Ishikawa (cell line): ENCODE measurements at regions not wholly inside any gene's neighbourhood (a gene's known extent, or its start where the extent isn't known, plus 50 kb on each side); places are given as distances from the start of the nearest gene placed in this dataset.

Experiments used
- CEBPB ChIP-seq: IDR thresholded peaks from 2 replicates; pipeline ENCODE4 v1.6.1; 2012
- CREB1 ChIP-seq: IDR thresholded peaks from 2 replicates; pipeline ENCODE4 v1.6.1; 2012; ENCODE audit warnings: low read depth
- EGR1 ChIP-seq: IDR thresholded peaks from 2 replicates; pipeline ENCODE4 v1.6.1; 2012
- EP300 ChIP-seq: IDR thresholded peaks from 2 replicates; pipeline ENCODE4 v1.6.1; 2012; ENCODE audit warnings: borderline replicate concordance
- FOXM1 ChIP-seq: IDR thresholded peaks from 2 replicates; pipeline ENCODE4 v1.6.1; 2012; ENCODE audit warnings: low read depth, borderline replicate concordance
- NFIC ChIP-seq: IDR thresholded peaks from 2 replicates; pipeline ENCODE4 v1.6.1; 2012
- RAD21 ChIP-seq: IDR thresholded peaks from 2 replicates; pipeline ENCODE4 v1.6.1; 2012; ENCODE audit warnings: low read depth
- TAF1 ChIP-seq: IDR thresholded peaks from 2 replicates; pipeline ENCODE4 v1.6.1; 2012; ENCODE audit warnings: low read depth, mild to moderate bottlenecking
- TCF12 ChIP-seq: IDR thresholded peaks from 2 replicates; pipeline ENCODE4 v1.6.1; 2012; ENCODE audit warnings: low read depth
- TEAD4 ChIP-seq: IDR thresholded peaks from 2 replicates; pipeline ENCODE4 v1.6.1; 2012
- YY1 ChIP-seq: IDR thresholded peaks from 2 replicates; pipeline ENCODE4 v1.6.1; 2012; ENCODE audit warnings: low read depth
- ZBTB7A ChIP-seq: IDR thresholded peaks from 2 replicates; pipeline ENCODE4 v1.6.1; 2012; ENCODE audit warnings: low read depth
- TF ChIP-seq, protein P1 (sequence below): IDR thresholded peaks from 2 replicates; pipeline ENCODE4 v1.6.1; 2012; ENCODE audit warnings: low read depth, mild to moderate bottlenecking
- TF ChIP-seq, protein P2 (sequence below): IDR thresholded peaks from 2 replicates; pipeline ENCODE4 v1.6.1; 2012
- TF ChIP-seq, protein P3 (sequence below): IDR thresholded peaks from 2 replicates; pipeline ENCODE4 v1.6.1; 2012

DNA sequence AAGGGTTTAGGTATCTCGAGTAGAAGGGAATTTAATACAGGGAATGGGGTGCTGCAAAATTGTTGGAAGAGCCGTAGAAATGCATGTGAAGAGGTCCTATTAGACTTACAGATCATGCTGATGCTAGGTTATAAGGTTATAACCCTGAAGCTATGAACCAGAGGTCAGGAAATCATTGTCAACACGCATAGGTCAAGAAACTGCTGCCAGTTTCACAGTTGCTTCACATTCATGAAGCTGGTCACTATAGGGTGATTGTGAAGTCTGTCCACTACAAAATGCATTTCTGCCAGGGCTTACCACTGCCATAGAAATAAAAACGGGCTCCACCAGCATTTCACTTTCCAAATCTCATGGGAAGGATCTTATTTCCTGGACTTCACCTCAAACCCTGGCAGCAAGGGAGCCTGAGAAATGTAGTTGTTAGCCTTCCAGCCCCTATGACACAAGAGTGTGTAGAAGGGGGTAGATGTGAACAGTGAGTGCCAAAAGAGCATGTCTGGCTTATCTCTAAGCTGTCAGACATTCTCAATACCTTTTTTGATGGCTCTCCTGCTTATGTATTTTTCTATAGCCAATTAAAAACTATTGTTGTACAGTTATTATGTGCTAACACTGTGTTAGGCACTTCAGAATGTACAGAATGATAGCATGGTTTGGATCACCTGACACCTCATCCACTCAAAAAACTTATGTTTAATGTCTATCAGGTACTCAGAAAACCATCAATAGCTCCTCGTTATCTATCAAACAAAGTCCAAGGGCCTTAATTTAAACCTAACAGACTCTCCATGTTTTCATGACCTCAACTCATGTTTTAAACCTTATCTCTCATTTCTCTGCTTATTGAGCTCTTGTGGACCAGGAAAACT, 148.3 kb upstream of the TSC22D2 start:
- TF ChIP-seq, protein P1, sequence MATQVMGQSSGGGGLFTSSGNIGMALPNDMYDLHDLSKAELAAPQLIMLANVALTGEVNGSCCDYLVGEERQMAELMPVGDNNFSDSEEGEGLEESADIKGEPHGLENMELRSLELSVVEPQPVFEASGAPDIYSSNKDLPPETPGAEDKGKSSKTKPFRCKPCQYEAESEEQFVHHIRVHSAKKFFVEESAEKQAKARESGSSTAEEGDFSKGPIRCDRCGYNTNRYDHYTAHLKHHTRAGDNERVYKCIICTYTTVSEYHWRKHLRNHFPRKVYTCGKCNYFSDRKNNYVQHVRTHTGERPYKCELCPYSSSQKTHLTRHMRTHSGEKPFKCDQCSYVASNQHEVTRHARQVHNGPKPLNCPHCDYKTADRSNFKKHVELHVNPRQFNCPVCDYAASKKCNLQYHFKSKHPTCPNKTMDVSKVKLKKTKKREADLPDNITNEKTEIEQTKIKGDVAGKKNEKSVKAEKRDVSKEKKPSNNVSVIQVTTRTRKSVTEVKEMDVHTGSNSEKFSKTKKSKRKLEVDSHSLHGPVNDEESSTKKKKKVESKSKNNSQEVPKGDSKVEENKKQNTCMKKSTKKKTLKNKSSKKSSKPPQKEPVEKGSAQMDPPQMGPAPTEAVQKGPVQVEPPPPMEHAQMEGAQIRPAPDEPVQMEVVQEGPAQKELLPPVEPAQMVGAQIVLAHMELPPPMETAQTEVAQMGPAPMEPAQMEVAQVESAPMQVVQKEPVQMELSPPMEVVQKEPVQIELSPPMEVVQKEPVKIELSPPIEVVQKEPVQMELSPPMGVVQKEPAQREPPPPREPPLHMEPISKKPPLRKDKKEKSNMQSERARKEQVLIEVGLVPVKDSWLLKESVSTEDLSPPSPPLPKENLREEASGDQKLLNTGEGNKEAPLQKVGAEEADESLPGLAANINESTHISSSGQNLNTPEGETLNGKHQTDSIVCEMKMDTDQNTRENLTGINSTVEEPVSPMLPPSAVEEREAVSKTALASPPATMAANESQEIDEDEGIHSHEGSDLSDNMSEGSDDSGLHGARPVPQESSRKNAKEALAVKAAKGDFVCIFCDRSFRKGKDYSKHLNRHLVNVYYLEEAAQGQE, result no peak
- TF ChIP-seq EP300, result no peak
- no peak for TF ChIP-seq TCF12
- no peak for TF ChIP-seq NFIC
- TF ChIP-seq, protein P2, sequence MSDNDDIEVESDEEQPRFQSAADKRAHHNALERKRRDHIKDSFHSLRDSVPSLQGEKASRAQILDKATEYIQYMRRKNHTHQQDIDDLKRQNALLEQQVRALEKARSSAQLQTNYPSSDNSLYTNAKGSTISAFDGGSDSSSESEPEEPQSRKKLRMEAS, result no peak

GRCh38 chr3:150256782-150257181, 151.3 kb upstream of the TSC22D2 start:
- TF ChIP-seq, protein P3, sequence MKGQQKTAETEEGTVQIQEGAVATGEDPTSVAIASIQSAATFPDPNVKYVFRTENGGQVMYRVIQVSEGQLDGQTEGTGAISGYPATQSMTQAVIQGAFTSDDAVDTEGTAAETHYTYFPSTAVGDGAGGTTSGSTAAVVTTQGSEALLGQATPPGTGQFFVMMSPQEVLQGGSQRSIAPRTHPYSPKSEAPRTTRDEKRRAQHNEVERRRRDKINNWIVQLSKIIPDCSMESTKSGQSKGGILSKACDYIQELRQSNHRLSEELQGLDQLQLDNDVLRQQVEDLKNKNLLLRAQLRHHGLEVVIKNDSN, result no peak
- TF ChIP-seq EP300, result no peak
- TF ChIP-seq FOXM1, result no peak
- no peak for TF ChIP-seq NFIC
- TF ChIP-seq TCF12, result no peak
- TF ChIP-seq RAD21, result no peak
- TF ChIP-seq, protein P2, result no peak
- TF ChIP-seq EGR1, result no peak
- no peak for TF ChIP-seq YY1
- no peak for TF ChIP-seq TEAD4
- no peak for TF ChIP-seq TAF1
- TF ChIP-seq CEBPB, result no peak
- TF ChIP-seq ZBTB7A, result no peak
- TF ChIP-seq CREB1, result no peak
- TF ChIP-seq, protein P1, result no peak

DNA sequence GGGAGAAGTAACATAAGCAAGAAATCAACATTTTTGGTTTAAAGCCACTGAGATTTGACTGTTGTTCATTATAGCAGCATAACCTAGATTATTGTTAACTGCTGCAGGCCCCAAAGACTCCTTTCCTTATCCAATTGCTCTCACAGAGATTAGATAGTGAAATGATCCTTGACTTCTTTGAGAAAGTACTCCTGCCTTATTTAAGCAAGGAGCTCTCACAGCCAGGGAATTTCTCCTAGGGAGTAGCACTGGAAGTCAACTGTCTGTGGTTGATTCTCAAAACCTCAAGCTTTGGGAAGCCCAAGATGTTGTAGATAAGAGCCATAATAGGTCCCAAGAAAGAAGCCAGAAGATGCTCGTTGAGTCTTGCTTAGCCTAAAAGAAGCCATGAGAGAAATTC, 151.8 kb upstream of the TSC22D2 start:
- no peak for TF ChIP-seq NFIC
- TF ChIP-seq ZBTB7A, result no peak
- TF ChIP-seq TAF1, result no peak
- TF ChIP-seq TEAD4, result no peak
- no peak for TF ChIP-seq EP300
- TF ChIP-seq YY1, result no peak
- TF ChIP-seq, protein P1, result no peak
- TF ChIP-seq, protein P2, result no peak
- no peak for TF ChIP-seq FOXM1
- TF ChIP-seq CEBPB, result no peak
- TF ChIP-seq, protein P3, result no peak
- TF ChIP-seq CREB1, result no peak
- TF ChIP-seq TCF12, result no peak
- TF ChIP-seq RAD21, result no peak
- no peak for TF ChIP-seq EGR1

DNA sequence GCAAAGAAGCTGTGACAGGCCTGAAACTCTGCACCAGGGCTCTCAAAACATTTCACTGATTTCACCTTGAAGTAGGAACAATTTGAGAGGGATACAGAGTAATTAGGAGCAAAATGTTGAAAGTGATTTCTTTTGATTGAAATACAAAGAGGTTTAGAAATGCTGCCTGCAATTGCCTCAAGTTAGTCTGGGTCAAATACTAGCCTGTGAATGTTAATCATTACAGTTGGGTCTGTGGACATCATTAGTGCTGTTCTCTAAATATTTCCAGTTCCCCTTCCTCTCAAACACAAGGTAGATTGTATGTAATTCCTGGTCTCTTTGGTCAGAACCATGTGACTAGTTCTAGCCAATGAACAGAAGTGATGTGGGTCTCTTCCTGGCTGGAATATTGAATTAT, 152.3 kb upstream of the TSC22D2 start:
- TF ChIP-seq TEAD4 (no peak), CREB1 (no peak), FOXM1 (no peak), CEBPB (no peak), EGR1 (no peak), RAD21 (no peak), EP300 (no peak), ZBTB7A (no peak)
- TF ChIP-seq, protein P2, result no peak
- TF ChIP-seq, protein P1, result no peak
